WTC11 (cell line): ENCODE measurements at regions not wholly inside any gene's neighbourhood (a gene's known extent, or its start where the extent isn't known, plus 50 kb on each side); places are given as distances from the start of the nearest gene placed in this dataset.

Source experiments
- ATF1 ChIP-seq: sonication (generic); formaldehyde crosslinking; IDR thresholded peaks from 2 replicates; pipeline ENCODE4 v1.8.1; 2023; ENCODE audit warnings: mild to moderate bottlenecking, moderate library complexity, missing genetic modification reagents
- GRHL2 ChIP-seq: fragments of 250-450 bp; sonication (Bioruptor Pico); IDR thresholded peaks from 2 replicates; pipeline ENCODE4 v1.8.0; 2022; ENCODE audit warnings: mild to moderate bottlenecking, moderate library complexity; ENCODE audit not compliant: insufficient replicate concordance, severe bottlenecking
- JUN ChIP-seq: sonication (generic); formaldehyde crosslinking; IDR thresholded peaks from 2 replicates; pipeline ENCODE4 v1.8.0; 2023; ENCODE audit warnings: mild to moderate bottlenecking, missing genetic modification reagents
- SP1 ChIP-seq: sonication (generic); formaldehyde crosslinking; conservative IDR thresholded peaks from 2 replicates; pipeline ENCODE4 v1.8.1; 2022; ENCODE audit warnings: missing genetic modification reagents
- ZBTB21 ChIP-seq: sonication (generic); formaldehyde crosslinking; IDR thresholded peaks from 2 replicates; pipeline ENCODE4 v1.8.1; 2023; ENCODE audit warnings: mild to moderate bottlenecking, missing genetic modification reagents, borderline replicate concordance
- ZNF121 ChIP-seq: sonication (generic); formaldehyde crosslinking; IDR thresholded peaks from 2 replicates; pipeline ENCODE4 v1.8.0; 2023; ENCODE audit warnings: missing genetic modification reagents
- ZNF138 ChIP-seq: sonication (generic); formaldehyde crosslinking; conservative IDR thresholded peaks from 2 replicates; pipeline ENCODE4 v1.8.1; 2022; ENCODE audit warnings: mild to moderate bottlenecking, moderate library complexity, missing genetic modification reagents
- ZNF317 ChIP-seq: sonication (generic); formaldehyde crosslinking; IDR thresholded peaks from 2 replicates; pipeline ENCODE4 v1.8.1; 2023; ENCODE audit warnings: low read depth, mild to moderate bottlenecking, moderate library complexity, missing genetic modification reagents, borderline replicate concordance
- TF ChIP-seq, protein P1 (sequence below): fragments of 200-600 bp; IDR thresholded peaks from 2 replicates; pipeline ENCODE4 v1.8.0; 2022; ENCODE audit warnings: antibody characterized with exemption
- TF ChIP-seq, protein P2 (sequence below): sonication (generic); formaldehyde crosslinking; IDR thresholded peaks from 2 replicates; pipeline ENCODE4 v1.8.1; 2023; ENCODE audit warnings: mild to moderate bottlenecking, missing genetic modification reagents, borderline replicate concordance
- TF ChIP-seq, protein P3 (sequence below): sonication (generic); formaldehyde crosslinking; IDR thresholded peaks from 2 replicates; pipeline ENCODE4 v1.8.0; 2022; ENCODE audit warnings: missing genetic modification reagents
- TF ChIP-seq, protein P4 (sequence below): sonication (generic); formaldehyde crosslinking; IDR thresholded peaks from 2 replicates; pipeline ENCODE4 v1.8.0; 2023; ENCODE audit warnings: missing genetic modification reagents
- TF ChIP-seq, protein P5 (sequence below): fragments of 250-450 bp; sonication (Bioruptor Pico); conservative IDR thresholded peaks from 2 replicates; pipeline ENCODE4 v1.9.0; 2021; ENCODE audit warnings: mild to moderate bottlenecking
- TF ChIP-seq, protein P6 (sequence below): fragments of 250-450 bp; sonication (Bioruptor Pico); IDR thresholded peaks from 2 replicates; pipeline ENCODE4 v1.9.0; 2021; ENCODE audit warnings: moderate library complexity, mild to moderate bottlenecking, inconsistent platforms, borderline replicate concordance

DNA sequence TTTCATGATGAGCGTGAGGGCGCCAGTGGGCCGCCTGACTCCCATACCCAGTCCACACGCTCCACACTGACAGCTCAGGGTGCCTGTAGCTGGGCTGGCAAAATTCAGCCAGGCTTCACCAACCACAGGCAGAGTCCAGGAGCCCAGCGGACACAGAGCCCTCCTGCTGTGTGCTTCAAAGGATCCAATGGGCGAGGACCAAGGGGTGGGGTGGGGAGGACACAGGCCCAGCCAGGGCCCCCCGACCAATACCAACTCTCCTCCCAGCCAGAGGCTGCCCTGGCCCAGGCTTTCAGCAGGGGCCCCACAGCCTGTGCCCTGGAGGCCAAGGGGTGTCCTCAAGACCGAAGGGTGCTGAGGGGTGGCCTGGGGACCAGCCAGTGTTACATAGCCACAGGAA, 336.1 kb downstream of the CTTN start:
- TF ChIP-seq ZNF121: no peak
- TF ChIP-seq, protein P1, sequence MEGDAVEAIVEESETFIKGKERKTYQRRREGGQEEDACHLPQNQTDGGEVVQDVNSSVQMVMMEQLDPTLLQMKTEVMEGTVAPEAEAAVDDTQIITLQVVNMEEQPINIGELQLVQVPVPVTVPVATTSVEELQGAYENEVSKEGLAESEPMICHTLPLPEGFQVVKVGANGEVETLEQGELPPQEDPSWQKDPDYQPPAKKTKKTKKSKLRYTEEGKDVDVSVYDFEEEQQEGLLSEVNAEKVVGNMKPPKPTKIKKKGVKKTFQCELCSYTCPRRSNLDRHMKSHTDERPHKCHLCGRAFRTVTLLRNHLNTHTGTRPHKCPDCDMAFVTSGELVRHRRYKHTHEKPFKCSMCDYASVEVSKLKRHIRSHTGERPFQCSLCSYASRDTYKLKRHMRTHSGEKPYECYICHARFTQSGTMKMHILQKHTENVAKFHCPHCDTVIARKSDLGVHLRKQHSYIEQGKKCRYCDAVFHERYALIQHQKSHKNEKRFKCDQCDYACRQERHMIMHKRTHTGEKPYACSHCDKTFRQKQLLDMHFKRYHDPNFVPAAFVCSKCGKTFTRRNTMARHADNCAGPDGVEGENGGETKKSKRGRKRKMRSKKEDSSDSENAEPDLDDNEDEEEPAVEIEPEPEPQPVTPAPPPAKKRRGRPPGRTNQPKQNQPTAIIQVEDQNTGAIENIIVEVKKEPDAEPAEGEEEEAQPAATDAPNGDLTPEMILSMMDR: no peak
- TF ChIP-seq GRHL2 (CRISPR knock-in tag): no peak
- TF ChIP-seq, protein P2, sequence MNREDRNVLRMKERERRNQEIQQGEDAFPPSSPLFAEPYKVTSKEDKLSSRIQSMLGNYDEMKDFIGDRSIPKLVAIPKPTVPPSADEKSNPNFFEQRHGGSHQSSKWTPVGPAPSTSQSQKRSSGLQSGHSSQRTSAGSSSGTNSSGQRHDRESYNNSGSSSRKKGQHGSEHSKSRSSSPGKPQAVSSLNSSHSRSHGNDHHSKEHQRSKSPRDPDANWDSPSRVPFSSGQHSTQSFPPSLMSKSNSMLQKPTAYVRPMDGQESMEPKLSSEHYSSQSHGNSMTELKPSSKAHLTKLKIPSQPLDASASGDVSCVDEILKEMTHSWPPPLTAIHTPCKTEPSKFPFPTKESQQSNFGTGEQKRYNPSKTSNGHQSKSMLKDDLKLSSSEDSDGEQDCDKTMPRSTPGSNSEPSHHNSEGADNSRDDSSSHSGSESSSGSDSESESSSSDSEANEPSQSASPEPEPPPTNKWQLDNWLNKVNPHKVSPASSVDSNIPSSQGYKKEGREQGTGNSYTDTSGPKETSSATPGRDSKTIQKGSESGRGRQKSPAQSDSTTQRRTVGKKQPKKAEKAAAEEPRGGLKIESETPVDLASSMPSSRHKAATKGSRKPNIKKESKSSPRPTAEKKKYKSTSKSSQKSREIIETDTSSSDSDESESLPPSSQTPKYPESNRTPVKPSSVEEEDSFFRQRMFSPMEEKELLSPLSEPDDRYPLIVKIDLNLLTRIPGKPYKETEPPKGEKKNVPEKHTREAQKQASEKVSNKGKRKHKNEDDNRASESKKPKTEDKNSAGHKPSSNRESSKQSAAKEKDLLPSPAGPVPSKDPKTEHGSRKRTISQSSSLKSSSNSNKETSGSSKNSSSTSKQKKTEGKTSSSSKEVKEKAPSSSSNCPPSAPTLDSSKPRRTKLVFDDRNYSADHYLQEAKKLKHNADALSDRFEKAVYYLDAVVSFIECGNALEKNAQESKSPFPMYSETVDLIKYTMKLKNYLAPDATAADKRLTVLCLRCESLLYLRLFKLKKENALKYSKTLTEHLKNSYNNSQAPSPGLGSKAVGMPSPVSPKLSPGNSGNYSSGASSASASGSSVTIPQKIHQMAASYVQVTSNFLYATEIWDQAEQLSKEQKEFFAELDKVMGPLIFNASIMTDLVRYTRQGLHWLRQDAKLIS (CRISPR knock-in tag): no peak
- no peak for TF ChIP-seq ZNF317 (CRISPR knock-in tag)
- TF ChIP-seq, protein P3, sequence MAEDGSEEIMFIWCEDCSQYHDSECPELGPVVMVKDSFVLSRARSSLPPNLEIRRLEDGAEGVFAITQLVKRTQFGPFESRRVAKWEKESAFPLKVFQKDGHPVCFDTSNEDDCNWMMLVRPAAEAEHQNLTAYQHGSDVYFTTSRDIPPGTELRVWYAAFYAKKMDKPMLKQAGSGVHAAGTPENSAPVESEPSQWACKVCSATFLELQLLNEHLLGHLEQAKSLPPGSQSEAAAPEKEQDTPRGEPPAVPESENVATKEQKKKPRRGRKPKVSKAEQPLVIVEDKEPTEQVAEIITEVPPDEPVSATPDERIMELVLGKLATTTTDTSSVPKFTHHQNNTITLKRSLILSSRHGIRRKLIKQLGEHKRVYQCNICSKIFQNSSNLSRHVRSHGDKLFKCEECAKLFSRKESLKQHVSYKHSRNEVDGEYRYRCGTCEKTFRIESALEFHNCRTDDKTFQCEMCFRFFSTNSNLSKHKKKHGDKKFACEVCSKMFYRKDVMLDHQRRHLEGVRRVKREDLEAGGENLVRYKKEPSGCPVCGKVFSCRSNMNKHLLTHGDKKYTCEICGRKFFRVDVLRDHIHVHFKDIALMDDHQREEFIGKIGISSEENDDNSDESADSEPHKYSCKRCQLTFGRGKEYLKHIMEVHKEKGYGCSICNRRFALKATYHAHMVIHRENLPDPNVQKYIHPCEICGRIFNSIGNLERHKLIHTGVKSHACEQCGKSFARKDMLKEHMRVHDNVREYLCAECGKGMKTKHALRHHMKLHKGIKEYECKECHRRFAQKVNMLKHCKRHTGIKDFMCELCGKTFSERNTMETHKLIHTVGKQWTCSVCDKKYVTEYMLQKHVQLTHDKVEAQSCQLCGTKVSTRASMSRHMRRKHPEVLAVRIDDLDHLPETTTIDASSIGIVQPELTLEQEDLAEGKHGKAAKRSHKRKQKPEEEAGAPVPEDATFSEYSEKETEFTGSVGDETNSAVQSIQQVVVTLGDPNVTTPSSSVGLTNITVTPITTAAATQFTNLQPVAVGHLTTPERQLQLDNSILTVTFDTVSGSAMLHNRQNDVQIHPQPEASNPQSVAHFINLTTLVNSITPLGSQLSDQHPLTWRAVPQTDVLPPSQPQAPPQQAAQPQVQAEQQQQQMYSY (CRISPR knock-in tag): no peak
- TF ChIP-seq, protein P4, sequence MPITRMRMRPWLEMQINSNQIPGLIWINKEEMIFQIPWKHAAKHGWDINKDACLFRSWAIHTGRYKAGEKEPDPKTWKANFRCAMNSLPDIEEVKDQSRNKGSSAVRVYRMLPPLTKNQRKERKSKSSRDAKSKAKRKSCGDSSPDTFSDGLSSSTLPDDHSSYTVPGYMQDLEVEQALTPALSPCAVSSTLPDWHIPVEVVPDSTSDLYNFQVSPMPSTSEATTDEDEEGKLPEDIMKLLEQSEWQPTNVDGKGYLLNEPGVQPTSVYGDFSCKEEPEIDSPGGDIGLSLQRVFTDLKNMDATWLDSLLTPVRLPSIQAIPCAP (CRISPR knock-in tag): no peak
- TF ChIP-seq ATF1 (CRISPR knock-in tag): no peak
- no peak for TF ChIP-seq SP1 (CRISPR knock-in tag)
- no peak for TF ChIP-seq ZBTB21 (CRISPR knock-in tag)
- no peak for TF ChIP-seq ZNF138 (CRISPR knock-in tag)
- TF ChIP-seq JUN (CRISPR knock-in tag): no peak
- TF ChIP-seq, protein P5, sequence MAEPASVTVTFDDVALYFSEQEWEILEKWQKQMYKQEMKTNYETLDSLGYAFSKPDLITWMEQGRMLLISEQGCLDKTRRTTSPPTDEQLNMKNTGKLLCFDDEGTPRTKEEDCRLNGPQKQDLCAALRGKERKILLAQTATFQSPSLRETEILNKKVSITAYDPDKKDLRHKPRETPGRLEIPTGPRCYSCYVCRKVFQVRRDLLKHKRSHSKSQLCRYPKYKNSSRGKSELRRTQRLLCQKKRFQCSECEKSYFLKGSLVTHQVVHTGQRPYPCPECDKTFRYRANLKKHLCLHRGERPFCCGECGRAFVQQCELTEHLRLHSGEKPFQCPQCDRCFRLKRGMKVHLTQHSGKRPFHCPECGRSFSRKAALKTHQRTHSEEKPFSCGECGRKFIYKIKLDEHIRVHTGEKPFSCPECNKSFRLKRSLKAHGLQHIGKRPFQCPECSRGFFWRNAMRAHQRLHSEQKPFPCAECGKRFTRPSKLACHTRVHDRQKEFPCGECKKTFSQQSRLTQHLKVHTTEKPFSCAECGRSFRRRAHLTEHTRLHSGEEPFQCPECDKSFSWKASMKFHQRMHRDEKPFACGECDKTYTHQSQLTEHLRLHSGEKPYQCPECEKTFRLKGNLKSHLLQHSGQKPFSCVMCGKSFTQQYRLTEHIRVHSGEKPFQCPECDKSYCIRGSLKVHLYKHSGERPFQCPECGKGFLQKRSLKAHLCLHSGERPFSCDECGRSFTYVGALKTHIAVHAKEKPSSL: no peak
- TF ChIP-seq, protein P6, sequence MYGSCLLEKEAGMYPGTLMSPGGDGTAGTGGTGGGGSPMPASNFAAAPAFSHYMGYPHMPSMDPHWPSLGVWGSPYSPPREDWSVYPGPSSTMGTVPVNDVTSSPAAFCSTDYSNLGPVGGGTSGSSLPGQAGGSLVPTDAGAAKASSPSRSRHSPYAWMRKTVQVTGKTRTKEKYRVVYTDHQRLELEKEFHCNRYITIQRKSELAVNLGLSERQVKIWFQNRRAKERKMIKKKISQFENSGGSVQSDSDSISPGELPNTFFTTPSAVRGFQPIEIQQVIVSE (CRISPR knock-in tag): no peak
